CD14-positive monocyte (primary cell): ENCODE measurements at regions not wholly inside any gene's neighbourhood (a gene's known extent, or its start where the extent isn't known, plus 50 kb on each side); places are given as distances from the start of the nearest gene placed in this dataset.
A peak's percentile ranks its signal among the peaks of the same experiment; 100 is the strongest.

Experiments used
- DNase-seq, 3 donors: peaks; one replicate each; pipeline ENCODE4 v3.0.0-alpha.2; 2011 to 2022
- H2AFZ ChIP-seq: 2 replicates; pipeline ENCODE4 v1.6.0; 2012; ENCODE audit warnings: mild to moderate bottlenecking, low read depth, low read length, inconsistent platforms; ENCODE audit not compliant: insufficient read depth, poor library complexity, severe bottlenecking
- H3K27ac ChIP-seq, 2 donors: 1 replicate in 1 of 2; 2 replicates in 1 of 2; pipeline ENCODE4 v1.5.1; 2012 to 2013; ENCODE audit warnings: low read length in 2 of 2, control low read depth in 1 of 2, inconsistent platforms in 1 of 2, low read depth in 1 of 2, mild to moderate bottlenecking in 1 of 2
- H3K27me3 ChIP-seq, 2 donors: one replicate each; pipeline versions ENCODE4 v1.6.0 to v1.6.1; 2011 to 2013; ENCODE audit warnings: low read length in 2 of 2; ENCODE audit not compliant: control insufficient read depth in 2 of 2, insufficient read depth in 2 of 2
- H3K36me3 ChIP-seq, 2 donors: replicated peaks in 1 of 2; 1 replicate in 1 of 2; 2 replicates in 1 of 2; pipeline versions ENCODE4 v1.5.1 to v1.6.1; 2012 to 2013; ENCODE audit warnings: low read length in 2 of 2, control low read depth in 1 of 2, inconsistent platforms in 1 of 2, mild to moderate bottlenecking in 1 of 2; ENCODE audit not compliant: insufficient read depth in 2 of 2, control insufficient read depth in 1 of 2
- H3K4me1 ChIP-seq, 2 donors: 1 replicate in 1 of 2; 2 replicates in 1 of 2; pipeline versions ENCODE4 v1.5.1 to v1.6.1; 2012 to 2013; ENCODE audit warnings: low read length in 2 of 2, control low read depth in 1 of 2, inconsistent platforms in 1 of 2, mild to moderate bottlenecking in 1 of 2, moderate library complexity in 1 of 2; ENCODE audit not compliant: insufficient read depth in 2 of 2, control insufficient read depth in 1 of 2
- H3K4me2 ChIP-seq: replicated peaks from 2 replicates; pipeline ENCODE3; 2012; ENCODE audit warnings: low read length, moderate library complexity, mild to moderate bottlenecking; ENCODE audit not compliant: poor library complexity, severe bottlenecking; ENCODE audit errors: extremely low read depth
- H3K4me3 ChIP-seq, 3 experiments: fragments of 200-600 bp in 1 of 3; sonication (generic) in 1 of 3; replicated peaks in 1 of 3; 1 replicate in 2 of 3; 2 replicates in 1 of 3; pipeline ENCODE4 v1.5.1; 2011 to 2013; ENCODE audit warnings: low read length in 3 of 3, mild to moderate bottlenecking in 3 of 3, control low read depth in 2 of 3, low read depth in 2 of 3, inconsistent platforms in 1 of 3, moderate library complexity in 1 of 3
- H3K79me2 ChIP-seq: 2 replicates; pipeline ENCODE4 v1.6.0; 2012; ENCODE audit warnings: mild to moderate bottlenecking, control low read depth, inconsistent platforms, low read length, moderate library complexity; ENCODE audit not compliant: insufficient read depth
- H3K9ac ChIP-seq: 2 replicates; pipeline ENCODE4 v1.6.0; 2017; ENCODE audit warnings: low read length, mild to moderate bottlenecking; ENCODE audit not compliant: insufficient read depth, poor library complexity, severe bottlenecking
- H3K9me3 ChIP-seq, 2 donors: replicated peaks in 1 of 2; 1 replicate in 1 of 2; 2 replicates in 1 of 2; pipeline versions ENCODE4 v1.5.1 to v1.6.1; 2012 to 2013; ENCODE audit warnings: low read length in 2 of 2, control low read depth in 1 of 2; ENCODE audit not compliant: control insufficient read depth in 1 of 2, insufficient read depth in 1 of 2
- H4K20me1 ChIP-seq: 2 replicates; pipeline ENCODE4 v1.6.0; 2012; ENCODE audit warnings: mild to moderate bottlenecking, low read length, control low read depth, moderate library complexity; ENCODE audit not compliant: insufficient read depth
- H3K27ac Mint-ChIP-seq, 7 donors: one replicate each; pipeline ENCODE4 v1.8.0; 2020; ENCODE audit warnings: mild to moderate bottlenecking in 7 of 7, mixed read lengths in 7 of 7, moderate library complexity in 6 of 7, inconsistent platforms in 2 of 7
- H3K27me3 Mint-ChIP-seq, 3 donors: one replicate each; pipeline ENCODE4 v1.8.0; 2021 to 2022; ENCODE audit warnings: low read depth in 3 of 3, mild to moderate bottlenecking in 3 of 3, mixed read lengths in 3 of 3, moderate library complexity in 3 of 3, inconsistent platforms in 1 of 3
- H3K36me3 Mint-ChIP-seq, 2 donors: one replicate each; pipeline ENCODE4 v1.8.0; 2020; ENCODE audit warnings: mixed read lengths in 2 of 2, inconsistent platforms in 1 of 2, mild to moderate bottlenecking in 1 of 2
- H3K4me1 Mint-ChIP-seq: one replicate; pipeline ENCODE4 v1.8.0; 2020; ENCODE audit warnings: mild to moderate bottlenecking, mixed read lengths
- H3K4me3 Mint-ChIP-seq, 2 donors: one replicate each; pipeline ENCODE4 v1.8.0; 2020; ENCODE audit warnings: mild to moderate bottlenecking in 2 of 2, mixed read lengths in 2 of 2, moderate library complexity in 1 of 2
- H3K9me3 Mint-ChIP-seq, 7 donors: one replicate each; pipeline ENCODE4 v1.8.0; 2020 to 2022; ENCODE audit warnings: mixed read lengths in 7 of 7, mild to moderate bottlenecking in 6 of 7, moderate library complexity in 6 of 7, inconsistent platforms in 2 of 7
- whole genome bisulfite sequencing: methylation state at CpG from one replicate; pipeline ENCODE4 v1.1.5; 2013; ENCODE audit warnings: missing lambda C conversion rate; ENCODE audit not compliant: insufficient coverage; 5-methylcytosine and 5-hydroxymethylcytosine counted together
- intact Hi-C, 2 donors: fragments of 100-400 bp; cut with micrococcal nuclease; formaldehyde crosslinking; loops; one replicate each; pipeline versions ENCODE4 v1.15.0 to v1.15.1; 2023
- TF ChIP-seq, protein P1 (sequence below): fragments of 200-600 bp; IDR thresholded peaks from one replicate; pipeline ENCODE4 v1.8.0; 2022; ENCODE audit warnings: antibody characterized with exemption, mild to moderate bottlenecking

DNA sequence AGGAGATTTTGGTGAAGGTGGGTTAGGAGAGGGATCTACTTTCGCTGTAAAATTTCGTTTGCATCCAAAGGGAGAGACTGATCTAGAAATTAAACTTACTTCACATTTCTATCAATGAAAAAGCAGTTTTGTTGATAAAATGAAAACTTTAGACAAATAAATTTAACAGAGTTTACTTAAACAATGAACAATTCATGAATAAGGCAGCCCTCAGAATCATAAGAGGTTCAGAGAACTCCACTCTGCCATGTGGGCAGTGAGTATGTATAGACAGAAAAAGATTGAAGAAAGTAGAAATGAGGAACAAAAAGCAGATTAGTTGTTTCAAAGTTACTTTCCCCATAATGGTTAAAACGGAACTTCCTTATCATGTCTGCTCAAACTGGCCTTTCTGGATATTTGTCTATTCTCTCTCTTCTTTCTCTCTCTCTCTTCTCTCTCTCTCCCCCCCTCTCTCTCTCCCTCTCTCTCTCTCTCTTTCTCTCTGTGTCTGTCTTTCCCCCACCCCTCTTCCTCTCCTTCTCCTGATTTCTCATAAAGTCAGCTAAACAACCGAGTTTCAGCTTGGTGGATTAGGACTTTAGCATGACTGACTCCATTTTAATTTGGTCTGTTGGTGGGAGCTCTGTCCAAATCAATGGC, 248.9 kb downstream of the TJP1 start:
- peaks cover 0 to 16% of the 10 kb centered on the region in 2 donors for H3K9me3 ChIP-seq
- H4K20me1 ChIP-seq = no peaks in the 10 kb centered on the region
- no peak overlapping the region for H3K4me3 ChIP-seq
- DNase-seq = no peak
- no peaks in the 10 kb centered on the region for H3K36me3 ChIP-seq
- Mint-ChIP-seq H3K4me3 (peak overlapping the region in 1 of 2 donors; percentile 65), H3K36me3 (peaks cover 2% of the 10 kb centered on the region in 2 donors), H3K27ac (no peak overlapping the region), H3K9me3 (peaks cover 6 to 37% (median 17%) of the 10 kb centered on the region in 7 donors), H3K4me1 (no peaks in the 10 kb centered on the region), H3K27me3 (peaks cover 39 to 50% (median 48%) of the 10 kb centered on the region in 3 donors)
- intact Hi-C loops = no loop called here
- H3K79me2 ChIP-seq = no peaks in the 10 kb centered on the region
- TF ChIP-seq, protein P1, sequence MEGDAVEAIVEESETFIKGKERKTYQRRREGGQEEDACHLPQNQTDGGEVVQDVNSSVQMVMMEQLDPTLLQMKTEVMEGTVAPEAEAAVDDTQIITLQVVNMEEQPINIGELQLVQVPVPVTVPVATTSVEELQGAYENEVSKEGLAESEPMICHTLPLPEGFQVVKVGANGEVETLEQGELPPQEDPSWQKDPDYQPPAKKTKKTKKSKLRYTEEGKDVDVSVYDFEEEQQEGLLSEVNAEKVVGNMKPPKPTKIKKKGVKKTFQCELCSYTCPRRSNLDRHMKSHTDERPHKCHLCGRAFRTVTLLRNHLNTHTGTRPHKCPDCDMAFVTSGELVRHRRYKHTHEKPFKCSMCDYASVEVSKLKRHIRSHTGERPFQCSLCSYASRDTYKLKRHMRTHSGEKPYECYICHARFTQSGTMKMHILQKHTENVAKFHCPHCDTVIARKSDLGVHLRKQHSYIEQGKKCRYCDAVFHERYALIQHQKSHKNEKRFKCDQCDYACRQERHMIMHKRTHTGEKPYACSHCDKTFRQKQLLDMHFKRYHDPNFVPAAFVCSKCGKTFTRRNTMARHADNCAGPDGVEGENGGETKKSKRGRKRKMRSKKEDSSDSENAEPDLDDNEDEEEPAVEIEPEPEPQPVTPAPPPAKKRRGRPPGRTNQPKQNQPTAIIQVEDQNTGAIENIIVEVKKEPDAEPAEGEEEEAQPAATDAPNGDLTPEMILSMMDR = no peak
- H3K4me2 ChIP-seq = no peak overlapping the region
- H3K27me3 ChIP-seq = peaks cover 34 to 48% of the 10 kb centered on the region in 2 donors
- no peak overlapping the region for H3K27ac ChIP-seq
- WGBS = 67% methylated on average over 1 of the region's 4 CpGs
- H3K9ac ChIP-seq = no peak overlapping the region
- H2AFZ ChIP-seq = no peak overlapping the region
- H3K4me1 ChIP-seq = no peaks in the 10 kb centered on the region

DNA sequence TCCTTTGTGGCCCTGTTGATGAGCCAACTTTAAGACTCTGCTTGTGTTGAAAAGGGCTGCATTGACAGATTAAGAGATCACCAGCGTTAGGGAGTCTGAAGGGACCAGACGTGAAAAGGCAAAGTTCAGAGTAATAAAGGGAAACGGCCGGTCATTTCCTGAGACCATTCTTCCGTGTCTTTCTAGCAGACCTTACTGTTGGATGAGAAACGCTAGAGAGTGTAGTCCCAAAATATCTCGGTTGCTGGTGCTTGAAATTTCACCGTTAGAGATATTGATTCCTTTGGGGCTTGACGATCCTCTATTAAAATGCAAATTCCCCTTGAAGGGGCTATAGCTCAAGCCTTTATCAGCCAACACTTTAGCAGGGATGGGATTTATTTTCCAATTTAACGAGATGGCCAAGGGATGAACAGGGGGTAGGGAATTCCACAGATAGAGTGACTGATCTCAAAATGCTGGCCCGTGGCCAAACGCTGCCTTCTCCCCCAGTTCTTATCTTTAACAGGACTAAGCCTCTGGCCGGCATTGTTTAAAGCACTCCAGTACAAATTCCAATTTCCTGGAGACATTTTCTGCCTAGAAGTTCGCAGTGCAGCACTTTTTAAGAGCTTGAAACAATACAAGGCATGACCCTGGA, 250.4 kb downstream of the TJP1 start:
- H3K9ac ChIP-seq = no peak overlapping the region
- H2AFZ ChIP-seq = no peak overlapping the region
- H3K4me2 ChIP-seq = no peak overlapping the region
- peaks cover 2% of the 10 kb centered on the region in 2 donors for H3K36me3 Mint-ChIP-seq
- no peak for DNase-seq
- no peaks in the 10 kb centered on the region for H3K4me1 ChIP-seq
- H3K4me3 Mint-ChIP-seq = peak overlapping the region in 1 of 2 donors; percentile 61
- no peaks in the 10 kb centered on the region for H3K79me2 ChIP-seq
- H4K20me1 ChIP-seq = no peaks in the 10 kb centered on the region
- TF ChIP-seq, protein P1 = no peak
- peaks cover 46 to 60% of the 10 kb centered on the region in 2 donors for H3K27me3 ChIP-seq
- no peak overlapping the region for H3K4me3 ChIP-seq
- H3K9me3 Mint-ChIP-seq = peaks cover 6 to 40% (median 17%) of the 10 kb centered on the region in 7 donors
- peaks cover 45 to 60% (median 56%) of the 10 kb centered on the region in 3 donors for H3K27me3 Mint-ChIP-seq
- no peaks in the 10 kb centered on the region for H3K36me3 ChIP-seq
- no peak overlapping the region for H3K27ac ChIP-seq
- H3K4me1 Mint-ChIP-seq = no peaks in the 10 kb centered on the region
- H3K27ac Mint-ChIP-seq = no peak overlapping the region
- 2% methylated on average over 11 of the region's 14 CpGs for WGBS
- intact Hi-C loops = no loop called here
- H3K9me3 ChIP-seq = peaks cover 0 to 16% of the 10 kb centered on the region in 2 donors
